GM18873 (cell line): ENCODE measurements at regions not wholly inside any gene's neighbourhood (a gene's known extent, or its start where the extent isn't known, plus 50 kb on each side); places are given as distances from the start of the nearest gene placed in this dataset.

Experiments
- ATAC-seq: cut with Tn5 transposase; IDR thresholded peaks from one replicate; pipeline ENCODE4 v1.9.1; 2021; ENCODE audit warnings: mild to moderate bottlenecking, moderate library complexity, moderate number of reproducible peaks; ENCODE audit not compliant: unreplicated experiment, low FRiP score

- ATAC-seq = no peak
Observed at GRCh38 chr5:125189531-125189941, 443.1 kb upstream of the ZNF608 start.

- no peak for ATAC-seq
Observed at GRCh38 chr5:125190232-125191087, 444.0 kb upstream of the ZNF608 start.

- no peak for ATAC-seq
Observed at GRCh38 chr5:125194883-125195282, 448.4 kb upstream of the ZNF608 start.

GRCh38 chr5:125196481-125197111 is 450.2 kb upstream of the ZNF608 start:
- no peak for ATAC-seq

GRCh38 chr5:125197321-125197720 is 450.9 kb upstream of the ZNF608 start:
- ATAC-seq = no peak

- ATAC-seq = no peak
Observed at GRCh38 chr5:125198270-125198974, 452.0 kb upstream of the ZNF608 start.

- ATAC-seq = no peak
Observed at GRCh38 chr5:125199373-125199772, 452.9 kb upstream of the ZNF608 start.

GRCh38 chr5:125199968-125200865 is 453.8 kb upstream of the ZNF608 start:
- no peak for ATAC-seq

- ATAC-seq = no peak
Observed at GRCh38 chr5:125200866-125201373, 454.5 kb upstream of the ZNF608 start.

- no peak for ATAC-seq
Observed at GRCh38 chr5:125201446-125202052, 455.1 kb upstream of the ZNF608 start.

- ATAC-seq = no peak
Observed at GRCh38 chr5:125202353-125202752, 455.9 kb upstream of the ZNF608 start.

- ATAC-seq = no peak
Observed at GRCh38 chr5:125202871-125203438, 456.5 kb upstream of the ZNF608 start.

GRCh38 chr5:125203912-125204311 is 457.5 kb upstream of the ZNF608 start:
- ATAC-seq = no peak

- ATAC-seq = no peak
Observed at GRCh38 chr5:125205601-125206225, 459.3 kb upstream of the ZNF608 start.

GRCh38 chr5:125207856-125208255 is 461.4 kb upstream of the ZNF608 start:
- no peak for ATAC-seq

- no peak for ATAC-seq
Observed at GRCh38 chr5:125209650-125210049, 463.2 kb upstream of the ZNF608 start.

GRCh38 chr5:125210242-125210947 is 464.0 kb upstream of the ZNF608 start:
- ATAC-seq = no peak

GRCh38 chr5:125214080-125214479 is 467.6 kb upstream of the ZNF608 start:
- ATAC-seq = no peak
